Mesenchymal stem cell (in vitro differentiated cells and primary cell): ENCODE measurements at regions not wholly inside any gene's neighbourhood (a gene's known extent, or its start where the extent isn't known, plus 50 kb on each side); places are given as distances from the start of the nearest gene placed in this dataset.
A peak's percentile ranks its signal among the peaks of the same experiment; 100 is the strongest.

Experiments
- DNase-seq: peaks from one replicate; pipeline ENCODE4 v3.0.0-alpha.2; 2013
- H2AFZ ChIP-seq: one replicate; pipeline ENCODE4 v1.6.1; 2013; ENCODE audit warnings: low read depth, mild to moderate bottlenecking, control low read depth, inconsistent platforms, low read length, moderate library complexity
- H2AK5ac ChIP-seq: 2 replicates; pipeline ENCODE4 v1.6.1; 2013; ENCODE audit warnings: low read length, moderate library complexity, mild to moderate bottlenecking, inconsistent platforms; ENCODE audit not compliant: severe bottlenecking
- H2BK120ac ChIP-seq: one replicate; pipeline ENCODE4 v1.6.1; 2013; ENCODE audit warnings: low read depth, mild to moderate bottlenecking, inconsistent platforms, low read length, moderate library complexity
- H2BK12ac ChIP-seq, 2 experiments: one replicate each; pipeline ENCODE4 v1.6.1; 2013; ENCODE audit warnings: inconsistent platforms in 2 of 2, low read length in 2 of 2, mild to moderate bottlenecking in 2 of 2, moderate library complexity in 2 of 2, control low read depth in 1 of 2
- H2BK15ac ChIP-seq: one replicate; pipeline ENCODE4 v1.6.1; 2013; ENCODE audit warnings: mild to moderate bottlenecking, low read depth, inconsistent platforms; ENCODE audit not compliant: poor library complexity, severe bottlenecking
- H2BK5ac ChIP-seq: 2 replicates; pipeline ENCODE4 v1.6.1; 2013; ENCODE audit warnings: low read depth, mild to moderate bottlenecking, low read length, control low read depth, inconsistent platforms; ENCODE audit not compliant: poor library complexity, severe bottlenecking
- H3K14ac ChIP-seq, 2 experiments: one replicate each; pipeline ENCODE4 v1.6.1; 2013; ENCODE audit warnings: inconsistent platforms in 2 of 2, low read length in 2 of 2, control low read depth in 1 of 2, mild to moderate bottlenecking in 1 of 2, moderate library complexity in 1 of 2
- H3K18ac ChIP-seq, 2 experiments: one replicate each; pipeline ENCODE4 v1.6.1; 2013; ENCODE audit warnings: inconsistent platforms in 2 of 2, low read length in 2 of 2, control low read depth in 1 of 2, low read depth in 1 of 2, mild to moderate bottlenecking in 1 of 2
- H3K23ac ChIP-seq, 2 experiments: one replicate each; pipeline ENCODE4 v1.6.1; 2013; ENCODE audit warnings: inconsistent platforms in 2 of 2, low read length in 2 of 2, mild to moderate bottlenecking in 2 of 2, moderate library complexity in 2 of 2, control low read depth in 1 of 2
- H3K27ac ChIP-seq: 2 replicates; pipeline ENCODE4 v1.5.1; 2013; ENCODE audit warnings: mild to moderate bottlenecking, moderate library complexity, low read length, control low read depth, inconsistent platforms; ENCODE audit not compliant: poor library complexity, severe bottlenecking
- H3K27me3 ChIP-seq, 2 experiments: 2 replicates each; pipeline versions ENCODE4 v1.6.1 to v1.7.0; 2013; ENCODE audit warnings: low read length in 2 of 2, mild to moderate bottlenecking in 2 of 2, moderate library complexity in 2 of 2, control low read depth in 1 of 2, inconsistent platforms in 1 of 2; ENCODE audit not compliant: control insufficient read depth in 1 of 2, insufficient read depth in 1 of 2
- H3K36me3 ChIP-seq, 2 experiments: 2 replicates each; pipeline versions ENCODE4 v1.6.1 to v1.7.0; 2013; ENCODE audit warnings: low read length in 2 of 2, control low read depth in 1 of 2, inconsistent platforms in 1 of 2, low read depth in 1 of 2, mild to moderate bottlenecking in 1 of 2; ENCODE audit not compliant: insufficient read depth in 2 of 2, control insufficient read depth in 1 of 2
- H3K4ac ChIP-seq, 2 experiments: one replicate each; pipeline ENCODE4 v1.6.1; 2013; ENCODE audit warnings: inconsistent platforms in 2 of 2, low read length in 2 of 2, mild to moderate bottlenecking in 2 of 2, moderate library complexity in 2 of 2, control low read depth in 1 of 2, low read depth in 1 of 2
- H3K4me1 ChIP-seq: 2 replicates; pipeline ENCODE4 v1.6.1; 2013; ENCODE audit warnings: low read depth, low read length, control low read depth; ENCODE audit not compliant: control insufficient read depth, insufficient read depth
- H3K4me2 ChIP-seq: 2 replicates; pipeline ENCODE4 v1.6.1; 2013; ENCODE audit warnings: low read length, mild to moderate bottlenecking, inconsistent platforms; ENCODE audit not compliant: poor library complexity, severe bottlenecking
- H3K4me3 ChIP-seq, 2 experiments: 2 replicates each; pipeline versions ENCODE4 v1.5.1 to v1.7.0; 2013; ENCODE audit warnings: low read length in 2 of 2, mild to moderate bottlenecking in 2 of 2, control low read depth in 1 of 2, low read depth in 1 of 2; ENCODE audit not compliant: insufficient read depth in 1 of 2
- H3K79me1 ChIP-seq: replicated peaks from 2 replicates; pipeline ENCODE4 v1.6.1; 2013; ENCODE audit warnings: mild to moderate bottlenecking, control low read depth, low read length, inconsistent platforms; ENCODE audit not compliant: poor library complexity, severe bottlenecking
- H3K9ac ChIP-seq: 2 replicates; pipeline ENCODE4 v1.7.0; 2013; ENCODE audit warnings: mild to moderate bottlenecking, low read length, moderate library complexity
- H3K9me3 ChIP-seq: 2 replicates; pipeline ENCODE4 v1.7.0; 2013; ENCODE audit warnings: mild to moderate bottlenecking, low read length; ENCODE audit not compliant: control insufficient read depth
- H4K8ac ChIP-seq: one replicate; pipeline ENCODE4 v1.6.1; 2013; ENCODE audit warnings: inconsistent platforms, mild to moderate bottlenecking, low read length, moderate library complexity
- H4K91ac ChIP-seq: one replicate; pipeline ENCODE4 v1.6.1; 2013; ENCODE audit warnings: mild to moderate bottlenecking, low read length, inconsistent platforms
- WGBS: methylation state at CpG from one replicate; pipeline ENCODE4 v1.1.7; 2013; ENCODE audit warnings: mixed read lengths; 5-methylcytosine and 5-hydroxymethylcytosine counted together

GRCh38 chr4:24174602-24175001 is 284.8 kb upstream of the PPARGC1A start:
- Histone ChIP-seq H2BK12ac (no peak overlapping the region), H2AFZ (peak overlapping the region; percentile 5)

GRCh38 chr4:24172406-24172805 is 282.6 kb upstream of the PPARGC1A start:
- no peak overlapping the region for H2BK15ac ChIP-seq

More at GRCh38 chr4:24174602-24175001, 284.8 kb upstream of the PPARGC1A start:
- 50% methylated on average over 3 of the region's 4 CpGs for WGBS
- Histone ChIP-seq H3K27ac (no peak overlapping the region), H3K4me3 (no peak overlapping the region), H3K9me3 (no peaks in the 10 kb centered on the region), H3K9ac (no peak overlapping the region), H3K4me2 (no peak overlapping the region), H3K27me3 (no peaks in the 10 kb centered on the region), H3K18ac (no peak overlapping the region), H4K8ac (no peak overlapping the region), H2BK15ac (no peak overlapping the region), H3K14ac (no peak overlapping the region), H3K79me1 (no peaks in the 10 kb centered on the region), H4K91ac (no peak overlapping the region), H2AK5ac (no peak overlapping the region), H3K4me1 (no peaks in the 10 kb centered on the region), H2BK120ac (no peak overlapping the region), H3K36me3 (no peaks in the 10 kb centered on the region), H3K4ac (no peak overlapping the region), H2BK5ac (no peak overlapping the region), H3K23ac (no peak overlapping the region)
- peak; percentile 85 for DNase-seq

GRCh38 chr4:24169956-24170355 is 280.1 kb upstream of the PPARGC1A start:
- H3K4me2 ChIP-seq = no peak overlapping the region
- H3K27ac ChIP-seq = no peak overlapping the region
- no peak overlapping the region for H3K14ac ChIP-seq
- H4K91ac ChIP-seq = no peak overlapping the region
- H2AK5ac ChIP-seq = no peak overlapping the region
- no peaks in the 10 kb centered on the region for H3K27me3 ChIP-seq
- no peak overlapping the region for H4K8ac ChIP-seq
- H3K4ac ChIP-seq = no peak overlapping the region
- no peak overlapping the region for H3K9ac ChIP-seq
- no peaks in the 10 kb centered on the region for H3K9me3 ChIP-seq
- H2BK15ac ChIP-seq = no peak overlapping the region
- no peak overlapping the region for H3K23ac ChIP-seq
- no peak overlapping the region for H2BK12ac ChIP-seq
- H3K4me1 ChIP-seq = no peaks in the 10 kb centered on the region
- no peaks in the 10 kb centered on the region for H3K36me3 ChIP-seq
- no peak overlapping the region for H3K4me3 ChIP-seq
- no peak overlapping the region for H2AFZ ChIP-seq
- no peak overlapping the region for H2BK5ac ChIP-seq
- no peak overlapping the region for H2BK120ac ChIP-seq
- no peak for DNase-seq
- no peaks in the 10 kb centered on the region for H3K79me1 ChIP-seq
- H3K18ac ChIP-seq = no peak overlapping the region

More at GRCh38 chr4:24172406-24172805, 282.6 kb upstream of the PPARGC1A start:
- Histone ChIP-seq H2AFZ (no peak overlapping the region), H2AK5ac (no peak overlapping the region), H4K8ac (no peak overlapping the region), H2BK5ac (no peak overlapping the region), H3K9me3 (no peaks in the 10 kb centered on the region), H3K4me2 (no peak overlapping the region), H3K36me3 (no peaks in the 10 kb centered on the region), H3K27ac (no peak overlapping the region), H3K79me1 (no peaks in the 10 kb centered on the region), H3K4me1 (no peaks in the 10 kb centered on the region), H2BK12ac (no peak overlapping the region), H3K27me3 (no peaks in the 10 kb centered on the region), H3K9ac (no peak overlapping the region), H3K23ac (no peak overlapping the region), H3K4ac (no peak overlapping the region), H3K4me3 (no peak overlapping the region), H3K14ac (no peak overlapping the region), H4K91ac (no peak overlapping the region), H3K18ac (peak overlapping the region in 1 of 2 experiments; percentile 21), H2BK120ac (no peak overlapping the region)
- no peak for DNase-seq
- 76% methylated on average over 4 of the region's 4 CpGs for WGBS

GRCh38 chr4:24168658-24169057 is 278.8 kb upstream of the PPARGC1A start:
- Histone ChIP-seq H3K23ac (no peak overlapping the region), H3K9me3 (no peaks in the 10 kb centered on the region), H3K36me3 (no peaks in the 10 kb centered on the region), H3K4me3 (no peak overlapping the region), H3K4me1 (no peaks in the 10 kb centered on the region), H2AK5ac (no peak overlapping the region), H3K18ac (no peak overlapping the region), H3K27me3 (no peaks in the 10 kb centered on the region), H4K8ac (no peak overlapping the region), H2BK5ac (no peak overlapping the region), H2BK12ac (no peak overlapping the region), H2BK15ac (no peak overlapping the region), H3K9ac (no peak overlapping the region), H4K91ac (no peak overlapping the region), H2BK120ac (no peak overlapping the region), H2AFZ (no peak overlapping the region), H3K79me1 (no peaks in the 10 kb centered on the region), H3K4ac (no peak overlapping the region), H3K4me2 (no peak overlapping the region), H3K27ac (no peak overlapping the region), H3K14ac (no peak overlapping the region)
- no peak for DNase-seq
- WGBS = no CpG with 5 or more reads among the region's 2 CpGs
